Pancreas (tissue), 10 donors: ENCODE measurements at regions not wholly inside any gene's neighbourhood (a gene's known extent, or its start where the extent isn't known, plus 50 kb on each side); places are given as distances from the start of the nearest gene placed in this dataset.

Experiments
- ATAC-seq, 4 donors: fragments of 200-7000 bp; cut with Tn5 transposase; one replicate each; pipeline versions ENCODE4 v1.8.0 to v1.9.1; 2020; ENCODE audit warnings: mild to moderate bottlenecking in 4 of 4, moderate library complexity in 4 of 4
- DNase-seq, 6 donors: peaks; one replicate each; pipeline ENCODE4 v3.0.0-alpha.2; 2020
- FAIRE-seq: peaks from 2 replicates; lab custom pipeline; 2012; peaks lifted over from hg19 to GRCh38; lab: Jason Lieb, UNC
- H3K27ac ChIP-seq, 4 donors: fragments of 200-600 bp; sonication (generic); 1 replicate in 3 of 4; 2 replicates in 1 of 4; pipeline versions ENCODE4 v1.5.0 to v1.8.0; 2020
- H3K27me3 ChIP-seq, 4 donors: fragments of 200-600 bp; one replicate each; pipeline ENCODE4 v1.8.0; 2021
- H3K36me3 ChIP-seq, 3 donors: fragments of 200-600 bp; sonication (generic) in 1 of 3; one replicate each; pipeline versions ENCODE4 v1.5.0 to v1.8.0; 2020 to 2021
- H3K4me1 ChIP-seq, 3 donors: fragments of 200-600 bp; one replicate each; pipeline ENCODE4 v1.8.0; 2021
- H3K4me3 ChIP-seq, 4 donors: fragments of 200-600 bp; sonication (generic) in 2 of 4; one replicate each; pipeline versions ENCODE4 v1.5.0 to v1.8.0; 2020 to 2021
- H3K9me3 ChIP-seq, 4 donors: fragments of 200-600 bp; one replicate each; pipeline ENCODE4 v1.8.0; 2021
- WGBS, 2 donors: extraction: QIAGEN DNeasy Blood & Tissue Kit; methylation state at CpG; one replicate each; pipeline ENCODE4 v1.1.7; 2013; 5-methylcytosine and 5-hydroxymethylcytosine counted together
- intact Hi-C, 3 donors: fragments of 100-400 bp; cut with DNase I; formaldehyde crosslinking; loops; one replicate each; pipeline versions ENCODE4 v1.11.1 to v1.14.2; 2022
- TF ChIP-seq, protein P1 (sequence below), 4 donors: fragments of 200-600 bp; sonication (generic) in 3 of 4; IDR thresholded peaks; one replicate each; pipeline versions ENCODE4 v1.5.0 to v1.8.0; 2021; ENCODE audit warnings: antibody characterized with exemption in 4 of 4
- donor health status: healthy with polysubstance abuse.
- donor health status: DM: no; HTN: no; CAD: no; lungs with moderate emphysema.
- donor health status: DM: no; HTN: no; CAD: no.
- donor health status: control.
- donor health status: control.
- donor health status: Bipolar disorder and iron deficiency.
- donor health status: DM: yes; HTN: yes; CAD: no.
- donor health status: DM: no; HTN: no; CAD: no.
- donor health status: DM: no; HTN: no; CAD: no.
- donor health status: DM: yes; HTN: yes; CAD: no.

DNA sequence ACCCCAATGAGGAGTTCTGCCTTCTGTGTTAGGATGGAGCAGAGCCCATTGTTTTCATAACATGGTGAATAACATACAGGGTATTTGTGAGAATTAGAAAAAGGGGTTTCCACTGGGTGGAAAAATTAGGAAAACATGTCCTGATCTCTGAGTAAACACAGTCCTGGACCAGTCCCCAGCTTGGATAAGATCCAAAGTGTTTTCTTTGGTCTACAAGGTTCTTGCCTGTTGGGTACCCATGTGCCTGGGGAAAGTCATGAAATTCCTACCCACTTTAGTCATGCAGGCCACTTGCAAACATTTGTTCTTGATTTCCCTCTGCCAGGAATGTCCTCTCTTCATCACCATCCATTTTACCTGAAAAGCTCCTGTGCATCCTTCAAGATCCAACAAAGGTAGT lies 164.8 kb upstream of the DYNLRB2 start:
- Histone ChIP-seq H3K36me3 (no peaks in the 10 kb centered on the region), H3K9me3 (no peaks in the 10 kb centered on the region), H3K27ac (no peak overlapping the region), H3K4me3 (no peak overlapping the region), H3K27me3 (no peaks in the 10 kb centered on the region), H3K4me1 (no peaks in the 10 kb centered on the region)
- TF ChIP-seq, protein P1, sequence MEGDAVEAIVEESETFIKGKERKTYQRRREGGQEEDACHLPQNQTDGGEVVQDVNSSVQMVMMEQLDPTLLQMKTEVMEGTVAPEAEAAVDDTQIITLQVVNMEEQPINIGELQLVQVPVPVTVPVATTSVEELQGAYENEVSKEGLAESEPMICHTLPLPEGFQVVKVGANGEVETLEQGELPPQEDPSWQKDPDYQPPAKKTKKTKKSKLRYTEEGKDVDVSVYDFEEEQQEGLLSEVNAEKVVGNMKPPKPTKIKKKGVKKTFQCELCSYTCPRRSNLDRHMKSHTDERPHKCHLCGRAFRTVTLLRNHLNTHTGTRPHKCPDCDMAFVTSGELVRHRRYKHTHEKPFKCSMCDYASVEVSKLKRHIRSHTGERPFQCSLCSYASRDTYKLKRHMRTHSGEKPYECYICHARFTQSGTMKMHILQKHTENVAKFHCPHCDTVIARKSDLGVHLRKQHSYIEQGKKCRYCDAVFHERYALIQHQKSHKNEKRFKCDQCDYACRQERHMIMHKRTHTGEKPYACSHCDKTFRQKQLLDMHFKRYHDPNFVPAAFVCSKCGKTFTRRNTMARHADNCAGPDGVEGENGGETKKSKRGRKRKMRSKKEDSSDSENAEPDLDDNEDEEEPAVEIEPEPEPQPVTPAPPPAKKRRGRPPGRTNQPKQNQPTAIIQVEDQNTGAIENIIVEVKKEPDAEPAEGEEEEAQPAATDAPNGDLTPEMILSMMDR (IDR thresholded peaks at IDR 0.05): no peak
- FAIRE-seq (no peak), ATAC-seq (no peak), DNase-seq (no peak)
- intact Hi-C loops: no loop called here

DNA sequence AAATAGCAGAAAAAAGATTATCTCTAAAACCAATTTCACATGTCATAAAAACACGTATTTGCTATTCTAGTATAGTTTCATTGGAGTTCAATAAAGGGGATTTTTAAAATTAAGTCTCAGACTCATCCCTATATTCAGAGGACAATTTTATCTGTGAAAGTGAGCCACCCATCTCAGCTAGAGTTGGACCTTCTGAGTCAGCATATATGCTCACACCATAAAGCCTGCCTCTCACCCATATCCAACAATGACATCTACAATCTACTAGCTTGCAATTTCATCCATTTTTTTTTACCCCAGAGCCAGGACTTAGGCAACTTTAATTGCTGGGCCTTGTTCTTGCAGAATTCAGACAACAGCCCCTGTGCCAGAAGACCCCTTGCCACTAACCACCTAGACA lies 165.3 kb upstream of the DYNLRB2 start:
- 67 to 88% methylated on average over 1 of the region's 1 CpG for WGBS, 2 donors
- H3K9me3 ChIP-seq: no peaks in the 10 kb centered on the region
- no peak overlapping the region for H3K4me3 ChIP-seq
- no peak for FAIRE-seq
- H3K36me3 ChIP-seq: no peaks in the 10 kb centered on the region
- TF ChIP-seq, protein P1 (IDR thresholded peaks at IDR 0.05): no peak
- no peaks in the 10 kb centered on the region for H3K27me3 ChIP-seq
- ATAC-seq: no peak
- intact Hi-C loops: no loop called here
- DNase-seq: no peak
- H3K4me1 ChIP-seq: no peaks in the 10 kb centered on the region
- no peak overlapping the region for H3K27ac ChIP-seq

DNA sequence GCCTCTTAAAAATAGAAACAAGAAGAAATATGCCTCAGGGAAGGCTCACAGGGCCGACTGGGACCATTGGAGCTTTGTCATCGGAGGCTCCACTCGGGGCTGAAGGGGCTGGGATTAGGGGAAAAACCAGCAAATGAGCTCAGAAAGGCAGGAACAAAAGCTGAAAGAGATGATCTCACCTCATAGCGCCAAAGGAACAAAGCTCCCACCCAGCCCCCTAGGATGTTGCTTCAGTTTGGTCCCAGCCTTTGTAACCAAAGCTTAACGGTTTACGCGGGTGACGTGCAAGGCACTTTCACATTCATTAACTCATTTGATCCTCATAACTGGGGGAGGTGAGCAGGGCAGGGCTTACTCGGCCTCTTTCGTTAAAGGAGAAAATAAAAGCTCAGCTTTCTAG lies 168.5 kb upstream of the DYNLRB2 start:
- TF ChIP-seq, protein P1 (IDR thresholded peaks at IDR 0.05): no peak
- Histone ChIP-seq H3K27me3 (no peaks in the 10 kb centered on the region), H3K4me1 (no peaks in the 10 kb centered on the region), H3K36me3 (no peaks in the 10 kb centered on the region), H3K27ac (no peak overlapping the region), H3K4me3 (no peak overlapping the region), H3K9me3 (no peaks in the 10 kb centered on the region)
- intact Hi-C loops: no loop called here
- WGBS, 2 donors: 84 to 86% methylated on average over 10 of the region's 10 CpGs
- FAIRE-seq (no peak), ATAC-seq (no peak), DNase-seq (no peak)

DNA sequence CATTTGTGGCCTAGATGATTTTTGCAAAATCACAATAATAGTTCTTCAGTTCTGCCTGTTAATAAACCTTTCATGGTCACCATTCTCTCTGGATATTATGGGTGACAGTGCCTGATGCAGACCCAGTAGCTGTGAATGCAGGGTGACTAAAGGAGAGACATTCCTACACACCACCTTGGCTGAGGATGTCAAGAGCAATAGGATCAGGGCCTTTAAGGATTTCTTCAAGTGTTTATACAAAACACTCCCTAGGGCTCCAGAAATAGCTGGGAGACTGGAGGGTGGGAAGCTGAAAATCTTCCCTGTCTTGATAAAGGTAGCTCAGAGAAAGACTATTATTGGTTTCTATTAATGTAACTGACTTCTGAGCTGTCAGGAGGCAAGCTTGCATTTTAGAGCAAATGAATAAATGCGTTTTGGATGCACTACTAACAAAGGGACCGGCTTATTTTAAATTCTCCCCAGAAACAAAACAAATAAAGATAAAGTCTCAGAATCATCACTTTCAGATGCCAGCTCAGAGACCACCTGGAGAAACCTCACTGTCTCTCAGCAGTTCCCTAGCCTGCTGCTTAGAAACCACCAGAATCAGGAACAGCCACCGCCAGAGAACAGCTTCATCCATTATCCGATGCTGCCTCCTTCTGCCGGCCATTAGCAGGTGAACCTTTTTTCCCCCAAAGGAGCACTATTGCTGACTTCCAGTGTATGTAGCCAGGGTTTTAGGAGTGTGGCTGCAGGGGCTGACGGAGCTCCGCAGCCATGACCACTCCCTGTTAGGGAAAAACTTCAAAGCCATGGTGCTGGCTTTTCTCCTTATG lies 171.4 kb upstream of the DYNLRB2 start:
- Histone ChIP-seq H3K27ac (no peak overlapping the region), H3K36me3 (no peaks in the 10 kb centered on the region), H3K9me3 (no peaks in the 10 kb centered on the region), H3K4me3 (no peak overlapping the region), H3K27me3 (no peaks in the 10 kb centered on the region), H3K4me1 (no peaks in the 10 kb centered on the region)
- intact Hi-C loops: no loop called here
- TF ChIP-seq, protein P1 (IDR thresholded peaks at IDR 0.05): peak in 1 of 4 donors; percentile 9
- 54 to 59% methylated on average over 7 of the region's 7 CpGs for WGBS, 2 donors
- peak in 1 of 6 donors; percentile 25 for DNase-seq
- ATAC-seq: peak in 3 of 4 donors; percentile 77 to 80 (median 78)
- no peak for FAIRE-seq

DNA sequence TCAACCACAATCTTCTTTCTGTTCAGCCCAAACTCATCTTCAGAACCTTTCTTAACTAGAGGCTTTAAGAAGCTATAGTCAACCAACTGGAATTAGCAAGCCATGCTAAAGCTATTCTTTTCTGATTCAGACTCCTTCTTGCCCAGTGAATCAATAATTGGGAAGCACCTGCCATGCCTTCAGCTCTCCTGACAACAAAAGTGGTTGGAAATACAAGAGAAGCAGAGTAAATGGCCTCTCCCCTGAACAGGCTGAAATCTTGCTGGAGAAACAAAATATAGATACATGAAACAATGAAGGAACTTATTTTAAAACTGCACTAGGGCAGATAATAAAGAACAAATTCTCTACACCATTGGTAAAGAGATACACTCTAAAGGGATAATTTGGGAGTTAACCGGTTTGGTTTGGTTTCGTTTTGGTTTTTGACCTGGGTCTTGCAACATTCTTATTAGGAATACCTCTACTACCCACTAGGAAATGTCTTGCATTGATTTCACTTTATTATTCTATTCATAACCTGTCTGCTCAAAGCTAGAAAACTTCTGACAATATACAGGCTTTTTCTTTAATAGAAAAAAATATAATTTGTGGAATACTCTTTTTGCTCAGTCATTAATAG lies 173.6 kb upstream of the DYNLRB2 start:
- no peaks in the 10 kb centered on the region for H3K9me3 ChIP-seq
- no peak for DNase-seq
- H3K36me3 ChIP-seq: no peaks in the 10 kb centered on the region
- intact Hi-C loops: no loop called here
- no peaks in the 10 kb centered on the region for H3K27me3 ChIP-seq
- ATAC-seq: no peak
- no peak overlapping the region for H3K27ac ChIP-seq
- TF ChIP-seq, protein P1 (IDR thresholded peaks at IDR 0.05): no peak
- no peak for FAIRE-seq
- no peaks in the 10 kb centered on the region for H3K4me1 ChIP-seq
- H3K4me3 ChIP-seq: no peak overlapping the region
- 48 to 67% methylated on average over 2 of the region's 2 CpGs for WGBS, 2 donors
